ENCODE measurements at regions not wholly inside any gene's neighbourhood (a gene's known extent, or its start where the extent isn't known, plus 50 kb on each side); places are given as distances from the start of the nearest gene placed in this dataset.

DNA sequence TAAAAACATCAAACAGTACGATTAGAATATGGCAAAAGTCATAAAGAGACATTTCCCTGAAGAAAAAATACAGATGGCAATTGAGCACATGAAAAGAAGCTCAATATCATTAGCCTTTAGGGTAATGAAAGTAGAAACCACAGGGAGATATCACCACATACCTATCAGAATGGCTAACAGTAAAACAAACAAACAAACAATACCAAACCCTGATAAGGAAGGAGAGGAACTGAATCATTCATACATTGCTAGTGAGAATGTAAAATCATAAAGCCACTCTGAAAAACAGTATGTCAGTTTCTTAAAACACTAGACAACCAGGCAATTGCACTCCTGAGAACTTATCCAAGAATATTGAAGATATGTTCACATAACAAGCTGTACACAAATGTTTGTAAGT is 1342.5 kb upstream of the SLC10A2 start:
- TF ChIP-seq, protein P1, sequence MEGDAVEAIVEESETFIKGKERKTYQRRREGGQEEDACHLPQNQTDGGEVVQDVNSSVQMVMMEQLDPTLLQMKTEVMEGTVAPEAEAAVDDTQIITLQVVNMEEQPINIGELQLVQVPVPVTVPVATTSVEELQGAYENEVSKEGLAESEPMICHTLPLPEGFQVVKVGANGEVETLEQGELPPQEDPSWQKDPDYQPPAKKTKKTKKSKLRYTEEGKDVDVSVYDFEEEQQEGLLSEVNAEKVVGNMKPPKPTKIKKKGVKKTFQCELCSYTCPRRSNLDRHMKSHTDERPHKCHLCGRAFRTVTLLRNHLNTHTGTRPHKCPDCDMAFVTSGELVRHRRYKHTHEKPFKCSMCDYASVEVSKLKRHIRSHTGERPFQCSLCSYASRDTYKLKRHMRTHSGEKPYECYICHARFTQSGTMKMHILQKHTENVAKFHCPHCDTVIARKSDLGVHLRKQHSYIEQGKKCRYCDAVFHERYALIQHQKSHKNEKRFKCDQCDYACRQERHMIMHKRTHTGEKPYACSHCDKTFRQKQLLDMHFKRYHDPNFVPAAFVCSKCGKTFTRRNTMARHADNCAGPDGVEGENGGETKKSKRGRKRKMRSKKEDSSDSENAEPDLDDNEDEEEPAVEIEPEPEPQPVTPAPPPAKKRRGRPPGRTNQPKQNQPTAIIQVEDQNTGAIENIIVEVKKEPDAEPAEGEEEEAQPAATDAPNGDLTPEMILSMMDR (IDR thresholded peaks at IDR 0.05; ENCODE audit: control extremely low read depth in 1 of 3, insufficient read depth in 1 of 3, low read depth in 1 of 3, low read length in 3 of 3) = no peak
- TF ChIP-seq TAF1 (IDR thresholded peaks at IDR 0.05; ENCODE audit: low read depth, low read length) (no peak), RAD21 (IDR thresholded peaks at IDR 0.05 in 1 of 2, conservative IDR thresholded peaks at IDR 0.05 in 1 of 2; ENCODE audit: low read depth in 2 of 2, low read length in 2 of 2) (no peak), SIN3A (conservative IDR thresholded peaks at IDR 0.05 in 1 of 2, IDR thresholded peaks at IDR 0.05 in 1 of 2; ENCODE audit: low read depth in 1 of 2, low read length in 2 of 2) (no peak)
